ENCODE measurements at regions not wholly inside any gene's neighbourhood (a gene's known extent, or its start where the extent isn't known, plus 50 kb on each side); places are given as distances from the start of the nearest gene placed in this dataset.

GRCh38 chr3:61445924-61446323 lies 115.4 kb upstream of the PTPRG start:
- intact Hi-C loops (cut with DNase I; ENCODE audit: low total_unique reads) = no loop called here
- TF ChIP-seq CTCF (IDR thresholded peaks at IDR 0.05) = no peak

GRCh38 chr3:61446341-61446740 lies 115.0 kb upstream of the PTPRG start:
- no peak for TF ChIP-seq CTCF (IDR thresholded peaks at IDR 0.05)
- Histone ChIP-seq H3K4me1 (no peaks in the 10 kb centered on the region), H3K9me3 (no peaks in the 10 kb centered on the region), H3K4me3 (no peak overlapping the region), H3K36me3 (no peaks in the 10 kb centered on the region), H3K27me3 (no peaks in the 10 kb centered on the region), H3K27ac (no peak overlapping the region)
- DNase-seq = no peak
- intact Hi-C loops (cut with DNase I; ENCODE audit: low total_unique reads) = no loop called here

More at GRCh38 chr3:61445924-61446323, 115.4 kb upstream of the PTPRG start:
- Histone ChIP-seq H3K4me1 (no peaks in the 10 kb centered on the region), H3K4me3 (no peak overlapping the region), H3K27ac (no peak overlapping the region), H3K9me3 (no peaks in the 10 kb centered on the region), H3K27me3 (no peaks in the 10 kb centered on the region), H3K36me3 (no peaks in the 10 kb centered on the region)
- DNase-seq = no peak

- intact Hi-C loops (cut with DNase I; ENCODE audit: low total_unique reads) = no loop called here
- H3K4me3 ChIP-seq = no peak overlapping the region
- no peaks in the 10 kb centered on the region for H3K27me3 ChIP-seq
- no peak for DNase-seq
- H3K4me1 ChIP-seq = no peaks in the 10 kb centered on the region
- no peaks in the 10 kb centered on the region for H3K9me3 ChIP-seq
- TF ChIP-seq CTCF (IDR thresholded peaks at IDR 0.05) = no peak
- H3K27ac ChIP-seq = no peak overlapping the region
- H3K36me3 ChIP-seq = no peaks in the 10 kb centered on the region
These were observed 113.0 kb upstream of the PTPRG start for GRCh38 chr3:61448378-61448777.

- TF ChIP-seq CTCF (IDR thresholded peaks at IDR 0.05) = no peak
- Histone ChIP-seq H3K9me3 (no peaks in the 10 kb centered on the region), H3K36me3 (no peaks in the 10 kb centered on the region), H3K27ac (no peak overlapping the region), H3K27me3 (no peaks in the 10 kb centered on the region), H3K4me3 (no peak overlapping the region), H3K4me1 (no peaks in the 10 kb centered on the region)
- DNase-seq = no peak
- intact Hi-C loops (cut with DNase I; ENCODE audit: low total_unique reads) = no loop called here
These were observed 111.9 kb upstream of the PTPRG start for GRCh38 chr3:61449327-61450040.

- Histone ChIP-seq H3K36me3 (no peaks in the 10 kb centered on the region), H3K4me1 (no peaks in the 10 kb centered on the region), H3K27me3 (no peaks in the 10 kb centered on the region), H3K9me3 (no peaks in the 10 kb centered on the region), H3K4me3 (no peak overlapping the region), H3K27ac (no peak overlapping the region)
- no peak for TF ChIP-seq CTCF (IDR thresholded peaks at IDR 0.05)
- intact Hi-C loops (cut with DNase I; ENCODE audit: low total_unique reads) = no loop called here
- no peak for DNase-seq
These were observed 110.5 kb upstream of the PTPRG start for GRCh38 chr3:61450866-61451265.

GRCh38 chr3:61451841-61452240 lies 109.5 kb upstream of the PTPRG start:
- no peak for TF ChIP-seq CTCF (IDR thresholded peaks at IDR 0.05)
- no peaks in the 10 kb centered on the region for H3K9me3 ChIP-seq
- intact Hi-C loops (cut with DNase I; ENCODE audit: low total_unique reads) = no loop called here

More at GRCh38 chr3:61451841-61452240, 109.5 kb upstream of the PTPRG start:
- Histone ChIP-seq H3K4me1 (no peaks in the 10 kb centered on the region), H3K36me3 (no peaks in the 10 kb centered on the region), H3K4me3 (no peak overlapping the region), H3K27me3 (no peaks in the 10 kb centered on the region), H3K27ac (no peak overlapping the region)
- DNase-seq = no peak
